ENCODE measurements at regions not wholly inside any gene's neighbourhood (a gene's known extent, or its start where the extent isn't known, plus 50 kb on each side); places are given as distances from the start of the nearest gene placed in this dataset.

DNA sequence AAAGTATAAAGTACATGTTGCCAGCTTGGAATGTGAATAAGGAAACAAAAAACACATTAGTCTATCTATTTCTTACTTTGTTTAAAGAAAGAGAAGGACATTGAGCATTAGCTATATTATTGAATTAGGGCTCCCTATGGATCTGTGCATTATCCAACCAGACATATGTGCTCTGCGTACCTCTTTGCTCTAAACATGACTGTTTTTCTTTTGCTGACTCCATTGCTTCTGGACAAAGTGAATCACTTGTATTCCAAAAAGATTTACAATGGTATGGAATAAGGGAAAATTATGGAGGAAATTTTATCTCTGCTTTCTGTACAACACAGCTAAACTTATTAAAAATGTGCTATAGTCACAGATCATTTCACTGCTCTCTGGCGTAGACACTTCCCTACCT lies 727.8 kb upstream of the LCORL start:
- TF ChIP-seq, protein P1, sequence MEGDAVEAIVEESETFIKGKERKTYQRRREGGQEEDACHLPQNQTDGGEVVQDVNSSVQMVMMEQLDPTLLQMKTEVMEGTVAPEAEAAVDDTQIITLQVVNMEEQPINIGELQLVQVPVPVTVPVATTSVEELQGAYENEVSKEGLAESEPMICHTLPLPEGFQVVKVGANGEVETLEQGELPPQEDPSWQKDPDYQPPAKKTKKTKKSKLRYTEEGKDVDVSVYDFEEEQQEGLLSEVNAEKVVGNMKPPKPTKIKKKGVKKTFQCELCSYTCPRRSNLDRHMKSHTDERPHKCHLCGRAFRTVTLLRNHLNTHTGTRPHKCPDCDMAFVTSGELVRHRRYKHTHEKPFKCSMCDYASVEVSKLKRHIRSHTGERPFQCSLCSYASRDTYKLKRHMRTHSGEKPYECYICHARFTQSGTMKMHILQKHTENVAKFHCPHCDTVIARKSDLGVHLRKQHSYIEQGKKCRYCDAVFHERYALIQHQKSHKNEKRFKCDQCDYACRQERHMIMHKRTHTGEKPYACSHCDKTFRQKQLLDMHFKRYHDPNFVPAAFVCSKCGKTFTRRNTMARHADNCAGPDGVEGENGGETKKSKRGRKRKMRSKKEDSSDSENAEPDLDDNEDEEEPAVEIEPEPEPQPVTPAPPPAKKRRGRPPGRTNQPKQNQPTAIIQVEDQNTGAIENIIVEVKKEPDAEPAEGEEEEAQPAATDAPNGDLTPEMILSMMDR (IDR thresholded peaks at IDR 0.05): no peak
- TF ChIP-seq EP300 (IDR thresholded peaks at IDR 0.05) (no peak), POLR2AphosphoS5 (IDR thresholded peaks at IDR 0.05) (no peak), POLR2A (IDR thresholded peaks at IDR 0.05) (no peak)

Data from sigmoid colon (tissue), 4 donors.